Adrenal gland (tissue), 9 donors: ENCODE measurements at regions not wholly inside any gene's neighbourhood (a gene's known extent, or its start where the extent isn't known, plus 50 kb on each side); places are given as distances from the start of the nearest gene placed in this dataset.

ENCODE experiments used
- DNase-seq, 7 donors: peaks; one replicate each; pipeline ENCODE4 v3.0.0-alpha.2; 2019 to 2020
- H3K27ac ChIP-seq, 5 donors: fragments of 200-600 bp; sonication (generic) in 4 of 5; 1 replicate in 3 of 5; 2 replicates in 2 of 5; pipeline versions ENCODE4 v1.5.1 to v1.8.0; 2016 to 2020; ENCODE audit warnings: mild to moderate bottlenecking in 1 of 5
- H3K27me3 ChIP-seq: fragments of 200-600 bp; 2 replicates; pipeline ENCODE4 v1.8.0; 2021
- H3K36me3 ChIP-seq, 2 donors: fragments of 200-600 bp; replicated peaks in 1 of 2; 1 replicate in 1 of 2; 2 replicates in 1 of 2; pipeline versions ENCODE4 v1.5.1 to v1.8.0; 2018 to 2022
- H3K4me1 ChIP-seq, 2 donors: fragments of 200-600 bp; replicated peaks in 1 of 2; 1 replicate in 1 of 2; 2 replicates in 1 of 2; pipeline versions ENCODE4 v1.5.1 to v1.8.0; 2018 to 2021
- H3K4me3 ChIP-seq, 4 donors: fragments of 200-600 bp; sonication (generic) in 3 of 4; one replicate each; pipeline ENCODE4 v1.5.1; 2016 to 2018
- H3K9me3 ChIP-seq, 3 donors: fragments of 200-600 bp; sonication (generic) in 1 of 3; replicated peaks in 1 of 3; 1 replicate in 2 of 3; 2 replicates in 1 of 3; pipeline versions ENCODE4 v1.5.1 to v1.8.0; 2016 to 2021
- CTCF ChIP-seq, 6 experiments: fragments of 450-650 bp in 4 of 6; fragments of 200-600 bp in 2 of 6; sonication (generic) in 1 of 6; IDR thresholded peaks; 1 replicate in 5 of 6; 2 replicates in 1 of 6; pipeline versions ENCODE4 v1.5.1 to v1.8.0; 2016 to 2021; ENCODE audit warnings: antibody characterized with exemption in 6 of 6, mild to moderate bottlenecking in 2 of 6, moderate library complexity in 1 of 6
- POLR2A ChIP-seq, 2 donors: fragments of 450-650 bp; IDR thresholded peaks; one replicate each; pipeline ENCODE4 v1.6.1; 2017; ENCODE audit warnings: antibody characterized with exemption in 2 of 2, mild to moderate bottlenecking in 2 of 2, moderate library complexity in 1 of 2
- WGBS, 4 donors: extraction: QIAGEN DNeasy Blood & Tissue Kit in 2 of 4; methylation state at CpG; one replicate each; pipeline versions ENCODE4 v1.1.5 to v1.1.7; 2013 to 2017; 5-methylcytosine and 5-hydroxymethylcytosine counted together
- intact Hi-C, 2 donors: fragments of 100-400 bp; cut with DNase I; formaldehyde crosslinking; loops; one replicate each; pipeline versions ENCODE4 v1.14.1 to v1.15.0; 2022 to 2023
- donor health status: healthy with polysubstance abuse.
- donor health status: Bipolar disorder and iron deficiency.
- donor health status: DM: yes; HTN: yes; CAD: no.
- donor health status: DM: no; HTN: no; CAD: no.
- donor health status: DM: no; HTN: no; CAD: no.

GRCh38 chr6:26300043-26300331, 65.0 kb upstream of the BTN3A2 start:
- 93 to 100% (median 95%) methylated on average over 3 of the region's 3 CpGs for WGBS, 4 donors
- Histone ChIP-seq H3K9me3 (no peaks in the 10 kb centered on the region), H3K27me3 (no peaks in the 10 kb centered on the region), H3K4me1 (peaks cover 5 to 15% of the 10 kb centered on the region in 2 donors), H3K27ac (no peak overlapping the region), H3K36me3 (no peaks in the 10 kb centered on the region), H3K4me3 (no peak overlapping the region)
- no peak for TF ChIP-seq CTCF (IDR thresholded peaks at IDR 0.05)
- TF ChIP-seq POLR2A (IDR thresholded peaks at IDR 0.05): no peak
- no peak for DNase-seq
- intact Hi-C loops: no loop called here

GRCh38 chr6:26300359-26300758, 64.6 kb upstream of the BTN3A2 start:
- no peak overlapping the region for H3K4me3 ChIP-seq
- no peaks in the 10 kb centered on the region for H3K36me3 ChIP-seq
- no peak overlapping the region for H3K27ac ChIP-seq
- no peaks in the 10 kb centered on the region for H3K27me3 ChIP-seq
- intact Hi-C loops: no loop called here
- TF ChIP-seq POLR2A (IDR thresholded peaks at IDR 0.05) (no peak), CTCF (IDR thresholded peaks at IDR 0.05) (no peak)
- no peak for DNase-seq
- no peaks in the 10 kb centered on the region for H3K9me3 ChIP-seq
- H3K4me1 ChIP-seq: peaks cover 5 to 15% of the 10 kb centered on the region in 2 donors

- no peaks in the 10 kb centered on the region for H3K36me3 ChIP-seq
- no peak for TF ChIP-seq CTCF (IDR thresholded peaks at IDR 0.05)
- TF ChIP-seq POLR2A (IDR thresholded peaks at IDR 0.05): no peak
- no peak overlapping the region for H3K27ac ChIP-seq
- intact Hi-C loops: no loop called here
- no peaks in the 10 kb centered on the region for H3K27me3 ChIP-seq
- no peak for DNase-seq
- H3K9me3 ChIP-seq: no peaks in the 10 kb centered on the region
- H3K4me3 ChIP-seq: no peak overlapping the region
- H3K4me1 ChIP-seq: peaks cover 5 to 15% of the 10 kb centered on the region in 2 donors
Measured at GRCh38 chr6:26300828-26301227, 64.2 kb upstream of the BTN3A2 start.

GRCh38 chr6:26301638-26302037, 63.4 kb upstream of the BTN3A2 start:
- H3K4me1 ChIP-seq: peaks cover under 1 to 7% of the 10 kb centered on the region in 2 donors
- no peak overlapping the region for H3K27ac ChIP-seq
- no peak overlapping the region for H3K4me3 ChIP-seq
- intact Hi-C loops: no loop called here
- TF ChIP-seq CTCF (IDR thresholded peaks at IDR 0.05) (no peak), POLR2A (IDR thresholded peaks at IDR 0.05) (no peak)
- H3K36me3 ChIP-seq: no peaks in the 10 kb centered on the region
- DNase-seq: no peak
- H3K27me3 ChIP-seq: no peaks in the 10 kb centered on the region
- no peaks in the 10 kb centered on the region for H3K9me3 ChIP-seq
